ENCODE measurements at regions not wholly inside any gene's neighbourhood (a gene's known extent, or its start where the extent isn't known, plus 50 kb on each side); places are given as distances from the start of the nearest gene placed in this dataset.
A peak's percentile ranks its signal among the peaks of the same experiment; 100 is the strongest.
"Not testable (repeated sequence)": the region's sequence is repeated elsewhere in the genome, so short reads cannot be mapped to it uniquely, and the experiment has no call there.

DNA sequence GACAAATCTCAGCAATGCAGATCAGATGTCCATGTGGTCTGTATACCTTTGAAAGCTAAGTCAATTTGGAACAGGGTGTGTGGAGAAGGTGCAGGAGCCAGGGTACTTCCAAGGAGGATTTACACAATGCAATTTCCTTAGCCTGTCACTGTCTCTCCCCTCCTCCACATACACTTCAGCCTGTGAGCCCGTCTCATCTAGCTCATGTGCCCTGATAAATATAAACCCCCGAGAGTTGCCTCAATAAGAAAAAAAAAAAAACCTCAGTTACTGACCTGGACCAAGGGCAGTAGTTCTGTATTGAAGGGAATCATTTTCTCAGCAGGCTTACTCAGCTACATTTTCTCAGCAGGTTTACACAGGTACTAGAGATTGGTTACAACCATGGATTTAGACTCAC lies 132.1 kb upstream of the PELI2 start:
- no peak for DNase-seq

- DNase-seq, result no peak
Observed at GRCh38 chr14:56000846-56001245, 117.4 kb upstream of the PELI2 start.

DNA sequence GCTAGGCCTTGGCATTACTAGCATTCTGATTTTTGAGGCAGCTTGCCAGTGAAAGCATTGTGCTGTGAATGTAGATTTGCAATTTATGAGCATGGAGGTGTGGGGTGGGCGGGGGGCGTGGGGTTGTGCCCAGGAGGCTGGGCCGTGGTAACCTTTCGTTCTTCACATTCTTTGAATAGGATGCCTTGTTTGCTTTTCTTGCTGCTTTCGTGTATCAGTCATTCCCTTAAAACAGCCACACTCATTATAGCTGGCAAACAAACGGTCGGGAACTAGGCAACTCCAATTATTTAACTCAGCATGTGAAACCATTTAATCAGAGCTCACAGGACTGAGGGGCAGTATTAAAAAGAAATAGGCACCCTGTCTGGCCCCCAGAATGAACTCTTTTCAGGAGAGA lies 115.9 kb upstream of the PELI2 start:
- no peak for DNase-seq

DNA sequence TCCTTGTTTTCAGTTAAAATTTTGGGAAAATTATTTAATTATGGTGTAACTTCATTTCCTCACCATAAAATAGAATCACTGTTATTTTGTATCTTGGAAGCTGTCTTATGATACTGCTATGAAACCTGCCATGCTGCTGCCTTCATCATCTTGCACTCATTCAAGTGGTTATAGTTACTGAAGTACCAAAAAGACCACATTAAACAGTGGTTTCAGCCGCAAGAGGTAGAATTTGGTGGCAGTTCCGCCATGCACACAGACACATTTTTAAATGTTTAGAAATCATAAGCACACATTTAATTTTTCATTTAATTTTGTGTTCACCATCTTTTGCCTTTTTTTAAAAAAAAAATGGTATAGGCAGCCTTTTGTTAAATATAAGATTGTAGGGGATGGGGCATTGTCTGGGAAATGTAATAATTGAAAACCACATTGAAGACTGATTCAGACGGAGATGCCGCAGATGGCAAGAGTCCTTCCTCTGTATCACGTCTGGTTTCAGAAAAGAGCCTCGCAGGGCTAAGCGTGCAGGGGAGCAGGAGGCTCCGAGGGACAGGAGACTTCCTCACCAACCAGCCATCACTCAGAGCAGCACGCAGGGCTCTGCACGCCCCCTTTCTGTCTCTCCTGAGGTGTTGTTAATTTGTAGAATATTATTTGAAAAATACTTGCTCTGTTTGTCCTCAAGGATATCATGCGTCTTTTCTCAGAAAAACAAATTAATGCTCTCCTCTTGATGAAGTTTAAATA lies 115.2 kb upstream of the PELI2 start:
- DNase-seq, result peak; percentile 51 to 67

DNA sequence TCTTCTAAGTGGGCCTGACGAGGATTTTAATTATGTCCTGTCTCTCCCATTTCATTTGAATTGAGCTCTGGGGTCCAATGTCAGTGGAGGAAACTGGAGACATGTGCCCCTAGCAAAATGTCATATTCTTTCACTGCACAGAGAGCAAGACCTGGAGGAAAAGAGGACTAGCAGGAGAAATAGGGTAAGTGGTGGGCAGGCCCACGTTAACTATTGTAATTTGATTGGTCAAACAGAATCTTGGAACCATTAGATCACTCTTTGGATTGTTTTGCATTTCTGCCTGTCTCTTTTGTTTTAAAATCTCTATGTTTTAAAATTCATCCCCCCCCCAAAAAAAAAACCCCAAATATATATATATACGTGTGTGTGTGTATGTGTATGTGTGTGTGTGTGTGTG lies 113.9 kb upstream of the PELI2 start:
- DNase-seq, result no peak

GRCh38 chr14:56004786-56005185 lies 113.4 kb upstream of the PELI2 start:
- peak; percentile 26 to 32 for DNase-seq

- no peak for DNase-seq
Observed at GRCh38 chr14:56005191-56006053, 112.8 kb upstream of the PELI2 start.

DNA sequence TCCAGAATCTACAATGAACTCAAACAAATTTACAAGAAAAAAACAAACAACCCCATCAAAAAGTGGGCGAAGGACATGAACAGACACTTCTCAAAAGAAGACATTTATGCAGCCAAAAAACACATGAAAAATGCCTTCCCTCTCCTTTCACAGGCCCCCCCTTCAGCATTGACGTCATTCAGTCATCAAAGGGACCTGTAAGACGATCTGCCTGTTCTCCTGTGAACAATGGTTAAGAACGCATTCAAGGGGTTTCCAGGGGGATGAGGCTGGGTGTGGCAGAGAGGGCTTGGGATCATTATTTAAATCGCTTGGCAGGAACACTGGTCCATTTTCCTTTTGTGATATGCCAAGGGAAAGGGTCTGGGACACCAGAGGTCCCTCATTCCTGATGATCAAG lies 110.7 kb upstream of the PELI2 start:
- not testable (repeated sequence) for DNase-seq

DNA sequence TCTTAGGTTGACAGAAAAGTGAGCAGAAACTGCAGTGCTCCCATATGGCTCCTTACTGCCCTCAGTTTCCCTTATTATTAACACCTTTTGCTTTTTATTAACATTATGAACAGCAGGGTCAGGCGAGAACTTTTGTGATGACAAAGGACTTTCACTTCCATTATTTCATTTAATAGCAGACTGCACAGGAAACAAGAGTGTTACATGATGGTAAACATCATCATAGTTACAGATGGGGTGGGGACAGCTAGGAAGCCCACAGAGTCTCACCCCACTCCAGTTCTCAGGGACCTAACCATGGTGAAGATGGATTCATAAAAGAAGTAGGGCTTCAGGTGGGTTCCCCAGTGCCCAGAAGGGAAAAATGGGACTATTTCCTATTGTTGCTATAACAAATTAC lies 110.1 kb upstream of the PELI2 start:
- DNase-seq, result no peak

- not testable (repeated sequence) for DNase-seq
Observed at GRCh38 chr14:56008661-56009060, 109.5 kb upstream of the PELI2 start.

DNA sequence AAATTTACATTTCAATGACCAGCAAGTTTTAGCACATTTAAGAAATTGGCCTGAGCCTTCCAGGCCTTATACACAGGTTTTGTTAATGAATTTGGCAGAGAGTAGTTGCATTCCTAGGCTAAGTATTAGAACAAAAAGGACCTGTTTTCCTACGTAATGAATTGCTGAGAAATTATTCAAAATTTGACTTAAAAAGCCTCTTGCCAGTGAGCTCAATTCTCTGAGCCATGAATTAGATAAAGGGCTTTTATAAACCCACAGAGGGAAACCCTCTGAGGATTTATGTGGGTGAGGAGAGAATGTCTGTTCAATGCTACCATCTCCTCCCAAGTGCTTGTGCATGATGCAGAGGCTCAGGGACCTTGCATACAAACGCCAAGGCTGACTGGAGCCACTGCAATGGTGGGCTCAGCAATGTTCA lies 94.5 kb upstream of the PELI2 start:
- DNase-seq, result no peak

DNA sequence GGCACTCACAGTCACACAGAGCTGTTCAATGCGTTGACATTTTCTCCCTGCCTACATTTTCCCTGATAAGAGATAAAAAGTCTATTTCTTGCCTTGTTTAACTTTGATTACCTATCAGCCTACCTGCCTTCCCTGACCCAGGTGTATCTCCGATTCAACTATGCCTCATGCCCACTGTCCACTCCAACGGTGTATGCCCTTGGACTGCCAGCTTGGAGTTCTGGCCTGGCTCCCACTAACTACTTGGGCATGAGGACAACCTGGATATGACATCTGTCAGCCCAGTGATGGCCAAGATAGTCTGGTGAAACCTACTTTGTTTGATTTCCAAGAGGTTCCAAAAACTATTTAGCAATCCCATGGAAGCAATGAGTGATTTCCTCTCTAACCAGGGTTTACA lies 93.0 kb upstream of the PELI2 start:
- DNase-seq, result no peak

- no peak for DNase-seq
Observed at GRCh38 chr14:56026506-56026905, 91.7 kb upstream of the PELI2 start.

DNA sequence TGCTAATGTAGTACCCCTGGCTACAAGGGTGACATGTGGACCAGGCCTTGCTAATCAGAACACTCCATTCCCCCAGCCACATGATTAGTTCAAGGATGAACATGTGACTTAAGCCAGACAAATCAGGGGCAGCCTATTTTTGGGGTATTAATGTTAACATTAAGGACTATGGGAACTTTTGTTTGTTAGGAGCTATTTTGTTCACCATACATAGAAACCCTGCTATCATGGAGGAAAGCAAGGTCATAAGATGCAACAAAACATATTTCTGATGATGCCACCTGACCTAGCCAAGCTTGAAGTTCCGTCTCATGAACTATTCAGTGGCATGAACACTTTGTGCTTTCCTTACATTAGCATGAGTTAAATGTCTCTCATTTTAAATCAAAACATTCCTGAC lies 90.8 kb upstream of the PELI2 start:
- DNase-seq, result no peak

- DNase-seq, result no peak
Observed at GRCh38 chr14:56027916-56028712, 90.1 kb upstream of the PELI2 start.

- no peak for DNase-seq
Observed at GRCh38 chr14:56036353-56036752, 81.9 kb upstream of the PELI2 start.

GRCh38 chr14:56040121-56040520 lies 78.1 kb upstream of the PELI2 start:
- no peak for DNase-seq

DNA sequence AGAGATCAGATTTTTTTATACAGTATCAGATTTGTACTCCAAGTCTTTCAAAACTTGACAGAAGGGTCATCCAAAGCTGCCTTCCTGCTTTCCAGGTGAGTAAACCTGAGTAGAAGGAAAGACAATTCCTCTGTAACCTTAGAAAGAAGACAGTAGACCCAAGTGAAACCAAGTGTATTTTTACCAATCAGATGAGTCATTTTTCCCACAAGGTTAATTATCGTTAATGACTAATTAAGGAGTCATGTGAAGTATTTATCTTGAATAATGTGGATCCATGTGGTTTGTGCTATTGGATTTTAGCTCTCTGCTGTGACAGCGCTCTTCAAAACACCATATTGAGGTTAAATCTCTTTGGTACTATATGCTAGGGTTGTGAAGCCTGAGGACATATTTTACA lies 74.0 kb upstream of the PELI2 start:
- DNase-seq, result no peak

- no peak for DNase-seq
Observed at GRCh38 chr14:56046546-56046945, 71.7 kb upstream of the PELI2 start.

DNA sequence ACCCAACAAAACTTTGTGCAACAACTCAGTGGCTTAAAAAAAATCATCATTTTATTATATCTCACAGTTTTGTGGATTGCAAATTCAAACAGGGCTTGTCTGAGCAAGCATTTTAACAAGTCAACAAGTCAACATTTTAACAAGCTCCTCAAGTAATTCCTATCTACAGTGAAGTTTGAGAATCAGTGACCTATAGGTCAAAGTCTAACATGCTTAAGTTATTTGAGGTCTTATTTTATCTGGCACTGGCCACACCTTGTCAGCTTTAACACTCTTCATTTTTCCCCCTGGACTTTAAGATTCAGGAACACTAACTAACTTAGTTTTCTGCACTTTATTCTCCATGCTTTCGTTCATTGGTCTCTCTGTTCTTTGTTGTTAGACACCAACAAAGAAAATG lies 71.2 kb upstream of the PELI2 start:
- no peak for DNase-seq

- no peak for DNase-seq
Observed at GRCh38 chr14:56049536-56049935, 68.7 kb upstream of the PELI2 start.

DNA sequence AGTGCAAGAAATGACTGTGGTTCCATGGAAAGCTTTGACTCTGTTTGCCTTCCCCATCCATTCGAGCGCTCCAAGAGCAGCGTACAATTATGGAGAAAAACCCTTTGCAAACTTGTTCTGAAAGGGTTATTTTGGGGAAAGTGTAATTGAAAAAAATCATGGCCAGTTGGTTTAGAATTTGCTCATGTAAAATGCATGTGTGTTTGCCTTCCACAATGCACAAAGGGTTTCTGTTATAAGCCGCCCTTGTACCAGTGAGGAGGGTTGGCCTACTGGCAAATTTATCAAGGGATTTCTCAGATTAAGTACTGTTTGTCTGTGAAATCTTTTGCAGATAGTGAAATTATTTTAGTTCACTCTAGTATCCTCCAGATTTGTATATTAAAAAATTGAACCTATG lies 62.7 kb upstream of the PELI2 start:
- no peak for DNase-seq

DNA sequence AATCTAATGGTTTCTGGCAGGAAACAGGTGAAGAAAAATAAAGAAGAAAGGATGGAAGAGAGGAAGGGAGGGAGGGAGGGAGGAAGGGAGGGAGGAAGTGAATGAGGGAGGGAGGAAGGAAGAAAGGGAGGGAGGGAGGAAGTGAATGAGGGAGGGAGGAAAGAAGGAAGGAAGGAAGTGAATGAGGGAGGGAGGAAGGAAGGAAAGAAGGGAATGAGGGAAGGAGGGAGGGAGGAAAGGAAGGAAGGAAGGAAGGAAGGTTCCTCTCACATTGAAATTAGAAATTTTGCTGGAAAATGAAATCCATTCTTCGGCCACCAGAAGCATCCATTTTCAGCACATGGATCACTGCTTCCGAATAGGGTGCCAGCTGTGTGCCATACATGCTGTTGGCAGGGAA lies 62.2 kb upstream of the PELI2 start:
- DNase-seq, result no peak
